ENCODE measurements at regions not wholly inside any gene's neighbourhood (a gene's known extent, or its start where the extent isn't known, plus 50 kb on each side); places are given as distances from the start of the nearest gene placed in this dataset.

GRCh38 chr6:155706806-155707205 lies 251.2 kb upstream of the NOX3 start:
- Histone ChIP-seq H3K4me1 (ENCODE audit: control insufficient read depth, low read depth, low read length) (no peaks in the 10 kb centered on the region), H3K27ac (ENCODE audit: low read length) (no peak overlapping the region), H3K4me3 (ENCODE audit: low read length) (no peak overlapping the region), H3K36me3 (ENCODE audit: control insufficient read depth, low read depth, low read length) (no peaks in the 10 kb centered on the region), H3K27me3 (ENCODE audit: control insufficient read depth, insufficient read depth, low read length) (no peaks in the 10 kb centered on the region), H3K9ac (ENCODE audit: low read length) (no peak overlapping the region), H3K9me3 (ENCODE audit: control insufficient read depth, low read depth, low read length) (no peaks in the 10 kb centered on the region)

GRCh38 chr6:155706341-155706740 lies 250.7 kb upstream of the NOX3 start:
- no peaks in the 10 kb centered on the region for H3K4me1 ChIP-seq (ENCODE audit: control insufficient read depth, low read depth, low read length)
- H3K4me3 ChIP-seq (ENCODE audit: low read length) = no peak overlapping the region
- H3K27me3 ChIP-seq (ENCODE audit: control insufficient read depth, insufficient read depth, low read length) = no peaks in the 10 kb centered on the region
- H3K9me3 ChIP-seq (ENCODE audit: control insufficient read depth, low read depth, low read length) = no peaks in the 10 kb centered on the region
- H3K36me3 ChIP-seq (ENCODE audit: control insufficient read depth, low read depth, low read length) = no peaks in the 10 kb centered on the region
- H3K9ac ChIP-seq (ENCODE audit: low read length) = no peak overlapping the region
- no peak overlapping the region for H3K27ac ChIP-seq (ENCODE audit: low read length)

GRCh38 chr6:155701342-155701741 lies 245.7 kb upstream of the NOX3 start:
- Histone ChIP-seq H3K27ac (ENCODE audit: low read length) (no peak overlapping the region), H3K4me3 (ENCODE audit: low read length) (no peak overlapping the region), H3K4me1 (ENCODE audit: control insufficient read depth, low read depth, low read length) (no peaks in the 10 kb centered on the region), H3K27me3 (ENCODE audit: control insufficient read depth, insufficient read depth, low read length) (no peaks in the 10 kb centered on the region), H3K9ac (ENCODE audit: low read length) (no peak overlapping the region), H3K36me3 (ENCODE audit: control insufficient read depth, low read depth, low read length) (no peaks in the 10 kb centered on the region), H3K9me3 (ENCODE audit: control insufficient read depth, low read depth, low read length) (no peaks in the 10 kb centered on the region)

GRCh38 chr6:155695495-155695894 lies 239.9 kb upstream of the NOX3 start:
- H3K9ac ChIP-seq (ENCODE audit: low read length) = no peak overlapping the region
- no peaks in the 10 kb centered on the region for H3K9me3 ChIP-seq (ENCODE audit: control insufficient read depth, low read depth, low read length)
- no peaks in the 10 kb centered on the region for H3K4me1 ChIP-seq (ENCODE audit: control insufficient read depth, low read depth, low read length)
- H3K4me3 ChIP-seq (ENCODE audit: low read length) = no peak overlapping the region
- H3K27me3 ChIP-seq (ENCODE audit: control insufficient read depth, insufficient read depth, low read length) = no peaks in the 10 kb centered on the region
- H3K27ac ChIP-seq (ENCODE audit: low read length) = no peak overlapping the region
- no peaks in the 10 kb centered on the region for H3K36me3 ChIP-seq (ENCODE audit: control insufficient read depth, low read depth, low read length)

GRCh38 chr6:155694419-155694790 lies 238.8 kb upstream of the NOX3 start:
- Histone ChIP-seq H3K9ac (ENCODE audit: low read length) (no peak overlapping the region), H3K4me3 (ENCODE audit: low read length) (no peak overlapping the region), H3K4me1 (ENCODE audit: control insufficient read depth, low read depth, low read length) (no peaks in the 10 kb centered on the region), H3K36me3 (ENCODE audit: control insufficient read depth, low read depth, low read length) (no peaks in the 10 kb centered on the region), H3K27ac (ENCODE audit: low read length) (no peak overlapping the region), H3K9me3 (ENCODE audit: control insufficient read depth, low read depth, low read length) (no peaks in the 10 kb centered on the region), H3K27me3 (ENCODE audit: control insufficient read depth, insufficient read depth, low read length) (no peaks in the 10 kb centered on the region)

DNA sequence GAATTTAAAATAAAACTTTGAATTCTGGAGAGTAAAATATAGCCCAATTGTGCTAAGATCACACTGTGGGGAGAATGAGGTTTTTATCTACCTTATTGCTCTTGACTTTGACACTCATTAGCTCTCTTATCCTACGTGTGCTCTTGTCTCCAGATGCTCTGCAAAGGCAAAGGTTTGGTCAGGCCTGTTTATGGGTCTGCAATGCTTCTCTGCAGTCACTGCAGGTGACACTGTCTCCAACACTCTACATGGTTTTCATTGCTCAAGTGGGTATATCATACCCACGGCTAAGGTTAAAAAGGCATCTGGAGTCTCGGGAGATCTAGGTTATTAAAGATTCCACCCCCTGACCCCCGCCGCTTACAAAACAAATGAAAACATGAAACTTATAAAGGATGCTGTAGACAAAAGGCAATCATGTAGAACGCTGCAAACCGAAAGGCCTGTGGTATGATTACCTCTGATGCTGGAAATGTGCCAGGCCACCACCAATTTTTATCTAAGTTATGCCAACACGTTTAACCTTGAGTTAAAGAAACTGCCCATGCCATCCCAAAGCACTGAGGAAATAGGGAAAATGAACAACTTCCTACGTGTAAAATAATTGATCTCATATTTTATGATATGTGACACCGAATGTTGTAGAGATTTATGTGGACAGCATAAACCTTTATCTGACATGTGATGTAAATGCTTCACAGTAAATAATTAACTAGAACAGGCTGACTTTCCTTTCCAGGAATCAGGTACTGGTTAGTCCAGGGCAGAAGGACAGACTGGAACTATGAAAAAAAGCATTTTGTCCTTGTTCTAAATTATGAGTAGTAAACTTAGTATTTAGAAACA lies 238.2 kb upstream of the NOX3 start:
- H3K27me3 ChIP-seq (ENCODE audit: control insufficient read depth, insufficient read depth, low read length) = no peaks in the 10 kb centered on the region
- H3K27ac ChIP-seq (ENCODE audit: low read length) = no peak overlapping the region
- no peak overlapping the region for H3K9ac ChIP-seq (ENCODE audit: low read length)

DNA sequence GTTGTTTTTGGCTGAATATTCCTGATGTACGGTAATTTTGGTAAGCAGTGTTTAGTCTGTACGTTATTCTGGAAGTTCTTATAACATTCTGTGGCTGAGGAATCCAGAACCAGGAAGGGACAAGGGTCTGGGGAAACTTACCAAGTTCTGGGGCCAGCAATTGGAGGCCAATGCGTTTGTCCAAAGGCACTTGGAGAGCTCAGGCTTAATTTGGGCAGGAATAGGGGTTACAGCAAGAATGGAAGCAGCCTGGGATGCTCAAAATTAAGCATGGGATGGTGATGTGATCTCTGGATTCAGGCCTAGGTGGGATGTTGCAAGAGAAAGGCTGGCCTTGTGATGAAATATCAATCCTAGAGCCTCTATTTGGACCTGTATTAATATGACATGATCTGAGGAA lies 235.2 kb upstream of the NOX3 start:
- Histone ChIP-seq H3K9me3 (ENCODE audit: control insufficient read depth, low read depth, low read length) (no peaks in the 10 kb centered on the region), H3K27me3 (ENCODE audit: control insufficient read depth, insufficient read depth, low read length) (no peaks in the 10 kb centered on the region), H3K9ac (ENCODE audit: low read length) (no peak overlapping the region), H3K4me3 (ENCODE audit: low read length) (no peak overlapping the region), H3K4me1 (ENCODE audit: control insufficient read depth, low read depth, low read length) (no peaks in the 10 kb centered on the region), H3K27ac (ENCODE audit: low read length) (no peak overlapping the region), H3K36me3 (ENCODE audit: control insufficient read depth, low read depth, low read length) (no peaks in the 10 kb centered on the region)

More for the DNA sequence above, 238.2 kb upstream of the NOX3 start:
- no peaks in the 10 kb centered on the region for H3K9me3 ChIP-seq (ENCODE audit: control insufficient read depth, low read depth, low read length)
- H3K4me1 ChIP-seq (ENCODE audit: control insufficient read depth, low read depth, low read length) = no peaks in the 10 kb centered on the region
- no peaks in the 10 kb centered on the region for H3K36me3 ChIP-seq (ENCODE audit: control insufficient read depth, low read depth, low read length)
- H3K4me3 ChIP-seq (ENCODE audit: low read length) = no peak overlapping the region

DNA sequence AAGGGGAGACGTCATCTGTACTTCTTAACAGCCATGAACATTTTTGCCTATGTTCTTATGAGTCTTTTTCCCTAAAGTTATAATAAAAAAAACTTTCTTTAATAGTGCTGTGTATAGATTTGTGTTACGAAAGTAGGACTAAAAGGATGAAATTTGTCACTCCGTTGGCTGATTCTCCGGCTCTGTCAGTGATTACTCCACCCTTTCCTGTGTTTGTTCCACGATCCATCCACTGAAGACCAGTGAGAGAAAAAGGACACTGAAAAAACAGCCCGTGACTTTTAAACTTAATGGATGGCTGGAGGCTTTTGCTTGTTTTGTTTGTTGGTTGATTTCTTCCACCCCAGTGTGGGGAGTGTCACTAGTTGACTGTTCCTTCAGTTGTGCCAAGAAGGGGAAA lies 232.0 kb upstream of the NOX3 start:
- no peak overlapping the region for H3K9ac ChIP-seq (ENCODE audit: low read length)
- H3K36me3 ChIP-seq (ENCODE audit: control insufficient read depth, low read depth, low read length) = no peaks in the 10 kb centered on the region
- no peak overlapping the region for H3K27ac ChIP-seq (ENCODE audit: low read length)
- no peak overlapping the region for H3K4me3 ChIP-seq (ENCODE audit: low read length)
- no peaks in the 10 kb centered on the region for H3K9me3 ChIP-seq (ENCODE audit: control insufficient read depth, low read depth, low read length)
- H3K4me1 ChIP-seq (ENCODE audit: control insufficient read depth, low read depth, low read length) = peaks cover 3% of the 10 kb centered on the region
- H3K27me3 ChIP-seq (ENCODE audit: control insufficient read depth, insufficient read depth, low read length) = no peaks in the 10 kb centered on the region

DNA sequence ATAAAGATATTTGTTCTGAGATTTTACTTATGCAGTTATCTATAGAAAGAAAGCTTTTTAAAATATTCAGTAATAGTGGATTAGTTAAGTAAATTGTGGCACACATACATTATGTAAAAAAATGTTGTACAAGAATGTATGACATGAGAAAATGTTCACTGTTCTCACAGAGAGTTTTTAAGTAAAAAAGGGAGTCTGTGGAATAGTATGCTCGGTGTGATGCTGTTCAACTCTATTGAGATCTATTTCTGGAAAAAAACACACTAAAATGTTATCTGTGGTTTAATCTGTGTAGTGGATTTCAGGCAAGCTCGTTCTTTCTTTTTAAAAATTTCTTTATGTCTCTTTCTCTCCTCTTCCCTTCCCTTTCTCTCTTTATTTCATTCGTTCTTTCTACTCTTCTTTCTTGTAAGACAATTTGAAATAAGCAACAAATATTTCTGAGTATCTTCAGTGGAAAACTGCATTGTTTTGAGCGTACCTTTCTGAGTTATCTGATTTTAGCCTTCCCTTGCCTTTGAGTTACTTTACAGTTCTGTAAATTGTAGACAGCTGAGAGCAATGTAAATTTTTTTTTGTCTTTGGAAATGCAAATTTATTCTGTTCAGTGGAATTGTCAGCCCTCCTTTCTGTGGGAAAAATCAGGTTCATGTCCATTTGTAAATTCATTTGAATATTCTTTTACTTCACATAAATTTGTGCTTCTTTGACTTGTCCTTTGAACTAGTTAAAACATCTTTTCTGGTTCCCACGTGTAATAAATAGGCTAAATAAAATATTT lies 229.0 kb upstream of the NOX3 start:
- Histone ChIP-seq H3K9me3 (ENCODE audit: control insufficient read depth, low read depth, low read length) (no peaks in the 10 kb centered on the region), H3K27ac (ENCODE audit: low read length) (no peak overlapping the region), H3K4me3 (ENCODE audit: low read length) (no peak overlapping the region), H3K27me3 (ENCODE audit: control insufficient read depth, insufficient read depth, low read length) (no peaks in the 10 kb centered on the region), H3K4me1 (ENCODE audit: control insufficient read depth, low read depth, low read length) (peaks cover 3% of the 10 kb centered on the region), H3K9ac (ENCODE audit: low read length) (no peak overlapping the region), H3K36me3 (ENCODE audit: control insufficient read depth, low read depth, low read length) (no peaks in the 10 kb centered on the region)

GRCh38 chr6:155678361-155678760 lies 222.7 kb upstream of the NOX3 start:
- no peak overlapping the region for H3K9ac ChIP-seq (ENCODE audit: low read length)
- H3K36me3 ChIP-seq (ENCODE audit: control insufficient read depth, low read depth, low read length) = no peaks in the 10 kb centered on the region
- H3K9me3 ChIP-seq (ENCODE audit: control insufficient read depth, low read depth, low read length) = no peaks in the 10 kb centered on the region
- H3K27me3 ChIP-seq (ENCODE audit: control insufficient read depth, insufficient read depth, low read length) = no peaks in the 10 kb centered on the region
- H3K4me1 ChIP-seq (ENCODE audit: control insufficient read depth, low read depth, low read length) = no peaks in the 10 kb centered on the region
- H3K27ac ChIP-seq (ENCODE audit: low read length) = no peak overlapping the region
- H3K4me3 ChIP-seq (ENCODE audit: low read length) = no peak overlapping the region

DNA sequence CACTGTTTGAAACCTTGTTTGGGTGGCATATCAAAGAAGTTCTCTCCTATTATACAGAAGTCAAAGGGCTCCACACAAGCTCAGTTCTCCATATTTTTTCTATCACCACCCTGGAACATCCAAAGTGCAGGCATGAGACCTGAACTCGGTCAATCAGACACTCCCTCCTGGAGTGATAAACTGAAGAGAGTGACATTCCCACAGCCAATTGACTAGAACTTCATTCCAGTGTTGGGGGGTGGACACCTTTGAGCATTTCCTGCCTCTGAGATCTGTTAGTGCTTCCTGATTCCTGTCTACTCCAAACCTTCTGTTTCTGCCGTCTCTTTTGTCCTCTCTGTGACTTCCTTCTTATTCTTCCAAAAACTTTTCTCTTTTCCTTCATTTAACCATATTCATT lies 220.7 kb upstream of the NOX3 start:
- Histone ChIP-seq H3K4me1 (ENCODE audit: control insufficient read depth, low read depth, low read length) (no peaks in the 10 kb centered on the region), H3K27me3 (ENCODE audit: control insufficient read depth, insufficient read depth, low read length) (no peaks in the 10 kb centered on the region), H3K9ac (ENCODE audit: low read length) (no peak overlapping the region), H3K9me3 (ENCODE audit: control insufficient read depth, low read depth, low read length) (no peaks in the 10 kb centered on the region), H3K27ac (ENCODE audit: low read length) (no peak overlapping the region), H3K36me3 (ENCODE audit: control insufficient read depth, low read depth, low read length) (no peaks in the 10 kb centered on the region), H3K4me3 (ENCODE audit: low read length) (no peak overlapping the region)

DNA sequence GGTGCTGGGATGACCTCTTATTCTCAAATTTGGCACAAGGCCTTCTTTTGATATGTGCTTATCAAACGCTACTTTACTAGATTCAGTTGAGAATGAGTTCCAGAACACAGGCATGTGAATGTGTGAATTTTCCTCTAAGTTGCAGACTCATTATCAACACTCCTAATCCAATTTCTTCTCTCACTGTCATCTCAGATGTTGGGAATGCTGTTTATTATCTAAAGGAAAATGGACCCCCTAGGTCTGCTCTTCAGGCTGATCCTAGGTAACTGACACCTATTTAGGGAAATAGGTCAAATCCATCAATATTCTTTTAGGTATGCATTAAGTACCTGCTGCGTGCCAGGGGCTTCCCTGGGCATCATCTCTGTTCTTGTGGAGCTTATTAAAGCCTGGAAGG lies 215.0 kb upstream of the NOX3 start:
- no peak overlapping the region for H3K4me3 ChIP-seq (ENCODE audit: low read length)
- no peaks in the 10 kb centered on the region for H3K4me1 ChIP-seq (ENCODE audit: control insufficient read depth, low read depth, low read length)
- no peak overlapping the region for H3K9ac ChIP-seq (ENCODE audit: low read length)
- no peaks in the 10 kb centered on the region for H3K9me3 ChIP-seq (ENCODE audit: control insufficient read depth, low read depth, low read length)
- H3K27ac ChIP-seq (ENCODE audit: low read length) = no peak overlapping the region
- no peaks in the 10 kb centered on the region for H3K27me3 ChIP-seq (ENCODE audit: control insufficient read depth, insufficient read depth, low read length)
- no peaks in the 10 kb centered on the region for H3K36me3 ChIP-seq (ENCODE audit: control insufficient read depth, low read depth, low read length)

All from iPS-18a (cell line).